Inflammatory macrophage treated with lipopolysaccharide for 4 hours (primary cell): ENCODE measurements at regions not wholly inside any gene's neighbourhood (a gene's known extent, or its start where the extent isn't known, plus 50 kb on each side); places are given as distances from the start of the nearest gene placed in this dataset.

Experiments used
- DNase-seq: peaks from one replicate; pipeline ENCODE4 v3.0.0-alpha.2; 2020

- no peak for DNase-seq
Measured at GRCh38 chr1:10897981-10898728, 101.7 kb upstream of the CASZ1 start.

DNA sequence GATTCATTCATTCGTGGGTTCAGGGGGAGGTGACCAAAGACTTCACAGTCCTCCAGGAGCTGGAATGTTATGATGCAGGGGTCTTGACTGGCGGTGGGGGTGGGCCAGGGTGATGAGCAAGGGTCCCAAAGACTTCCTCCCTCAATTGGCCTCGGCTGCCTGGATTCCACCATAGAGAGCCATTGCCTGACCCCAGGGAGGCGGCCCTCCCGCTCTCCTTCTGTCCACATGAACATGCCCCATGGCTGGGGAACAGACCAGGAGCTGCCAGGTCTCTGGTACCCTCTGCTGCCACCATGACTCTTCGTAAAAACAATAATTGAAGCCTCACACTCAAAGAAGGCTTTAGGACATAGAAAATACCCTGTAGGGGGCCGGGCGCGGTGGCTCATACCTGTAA lies 102.5 kb upstream of the CASZ1 start:
- no peak for DNase-seq

DNA sequence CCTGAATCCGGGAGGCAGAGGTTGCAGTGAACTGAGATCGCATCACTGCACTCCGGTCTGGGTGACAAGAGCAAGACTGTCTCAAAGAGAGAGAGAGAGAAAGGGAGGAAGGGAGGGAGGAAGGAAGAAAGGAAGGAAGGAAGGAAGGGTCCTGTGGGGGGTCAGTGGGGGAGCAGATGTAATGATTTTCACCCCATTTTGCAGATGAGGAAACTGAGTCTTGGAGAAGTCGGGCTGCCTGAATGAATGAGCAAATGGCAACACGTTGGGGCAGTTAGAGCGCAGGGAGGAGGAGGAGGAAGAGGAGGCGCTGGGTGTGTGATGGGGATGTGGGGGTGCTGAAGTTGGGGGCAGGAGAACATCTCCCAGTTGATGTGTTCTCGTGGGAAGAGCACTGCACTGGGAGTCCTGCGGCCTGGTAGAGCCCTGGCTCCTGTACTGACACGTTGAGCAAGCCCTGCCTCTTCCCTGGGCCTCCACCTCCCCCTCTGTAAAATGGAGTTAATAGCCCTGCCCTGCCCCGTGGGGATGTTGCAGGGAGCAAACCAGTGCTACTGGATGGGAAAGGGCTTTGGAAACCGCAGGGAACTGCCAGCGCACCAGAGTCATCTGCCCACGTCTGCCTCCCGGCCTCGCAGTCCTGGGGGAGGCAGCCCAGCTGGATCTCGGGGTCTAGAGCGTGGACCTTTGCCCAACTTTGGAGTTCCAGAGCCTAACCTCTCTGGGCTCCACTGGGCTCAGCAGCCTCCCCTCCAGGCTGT lies 103.2 kb upstream of the CASZ1 start:
- DNase-seq, result no peak

DNA sequence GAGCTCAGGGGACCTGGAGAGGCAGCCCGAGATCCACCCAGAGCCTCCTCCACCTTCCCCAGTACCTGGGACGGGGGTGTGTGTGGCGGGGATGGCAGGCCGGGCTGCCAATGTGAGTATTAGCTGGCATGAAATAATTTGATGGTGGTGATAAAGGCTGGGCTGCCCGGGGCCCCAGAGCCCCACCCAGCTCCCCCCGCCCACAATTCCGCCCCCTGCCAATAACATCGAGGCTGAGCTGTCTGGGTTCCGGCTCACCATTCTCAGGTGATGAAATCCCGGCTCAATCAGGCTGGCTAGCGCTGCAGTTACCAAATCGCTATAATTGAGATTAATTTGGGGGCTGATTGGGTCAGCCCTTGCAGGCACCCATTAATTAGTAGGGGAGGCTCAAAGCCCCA lies 103.8 kb upstream of the CASZ1 start:
- no peak for DNase-seq

DNA sequence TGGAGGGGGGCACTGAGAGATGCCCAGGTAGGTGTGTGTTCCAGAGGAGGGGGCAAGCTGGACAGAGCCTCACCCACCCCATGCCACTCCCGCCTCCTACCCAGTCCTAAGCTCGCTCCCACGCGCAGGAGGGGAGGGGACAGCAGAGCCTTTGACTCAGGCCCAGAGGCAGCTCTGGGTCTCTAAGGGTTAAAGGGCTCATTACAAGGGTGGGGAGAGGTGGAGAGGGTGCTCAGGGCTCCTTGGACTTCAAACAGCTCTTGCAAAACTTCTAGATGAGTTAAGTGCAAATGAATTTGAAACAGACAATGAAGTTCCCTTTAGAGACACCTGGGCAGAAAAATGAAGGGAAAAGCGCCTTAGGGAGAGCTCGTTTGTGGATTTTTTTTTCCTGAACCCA lies 104.2 kb upstream of the CASZ1 start:
- DNase-seq, result no peak

- DNase-seq, result no peak
Measured at GRCh38 chr1:10901091-10901890, 104.8 kb upstream of the CASZ1 start.

DNA sequence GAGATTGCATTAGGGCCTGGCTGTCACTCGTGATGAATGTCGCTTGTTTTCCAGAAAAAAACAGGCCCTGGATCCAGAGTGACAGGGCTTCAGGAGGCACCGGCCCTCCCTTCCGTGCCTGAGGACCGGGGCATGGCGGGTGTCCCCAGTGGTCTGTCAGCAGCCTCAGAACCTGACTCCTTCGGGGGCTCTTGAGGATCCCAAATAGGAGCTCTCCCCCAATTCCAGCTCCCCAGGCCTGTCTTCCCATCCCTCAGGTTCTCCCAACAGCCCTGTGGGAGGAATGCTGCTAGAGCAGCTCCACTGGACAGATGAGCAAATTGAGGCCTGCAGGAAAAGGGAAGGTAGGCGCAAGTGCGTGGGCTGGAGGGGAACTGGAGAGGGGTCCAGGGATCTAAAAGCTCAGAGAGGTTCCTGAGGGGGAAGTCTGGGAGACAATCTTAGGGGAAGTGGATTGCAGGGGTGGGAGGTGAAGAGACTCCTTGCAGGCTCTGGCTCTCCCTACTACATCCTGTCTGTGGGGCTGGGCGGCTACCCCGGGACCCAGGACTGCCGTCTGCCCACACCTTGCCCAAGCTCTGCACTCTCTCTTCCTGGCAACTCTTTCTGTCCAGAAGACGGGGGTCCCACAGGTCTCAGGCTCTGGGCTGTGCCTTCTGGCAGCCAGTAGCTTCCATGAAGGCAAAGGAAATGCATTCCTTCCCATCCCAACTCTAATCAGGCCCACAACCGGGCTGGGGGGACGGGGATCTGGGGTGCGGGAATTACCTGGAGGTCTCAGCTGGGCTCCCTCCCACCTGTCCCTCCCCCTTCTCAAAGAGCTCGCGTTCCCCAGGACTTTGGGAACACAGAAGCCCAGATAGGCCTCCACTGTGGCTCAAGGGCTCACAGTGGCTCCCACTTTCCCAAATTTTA lies 105.7 kb upstream of the CASZ1 start:
- DNase-seq, result peak; percentile 39

DNA sequence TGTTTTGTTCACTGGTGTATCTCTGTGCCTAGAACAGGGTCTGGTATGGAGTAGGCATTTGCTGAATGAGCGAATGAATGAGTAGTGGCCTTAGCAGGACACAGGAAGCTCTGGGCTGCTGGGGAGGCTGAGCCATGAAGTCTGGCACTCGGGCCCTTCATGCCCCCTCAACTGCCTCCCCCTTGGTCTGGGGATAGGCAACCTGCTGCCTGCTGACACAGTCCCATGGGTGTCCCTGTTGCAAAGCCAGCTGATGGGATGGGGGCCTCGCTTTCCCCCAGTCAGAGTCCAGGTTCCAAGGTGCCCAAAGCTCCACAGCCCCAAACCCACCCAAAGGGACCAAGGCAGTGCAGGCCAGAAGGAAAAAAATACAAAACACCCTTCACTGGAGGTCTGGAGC lies 107.0 kb upstream of the CASZ1 start:
- DNase-seq, result no peak

GRCh38 chr1:10903821-10904220 lies 107.4 kb upstream of the CASZ1 start:
- peak; percentile 47 for DNase-seq

GRCh38 chr1:10904396-10905358 lies 107.8 kb upstream of the TARDBP start:
- no peak for DNase-seq

DNA sequence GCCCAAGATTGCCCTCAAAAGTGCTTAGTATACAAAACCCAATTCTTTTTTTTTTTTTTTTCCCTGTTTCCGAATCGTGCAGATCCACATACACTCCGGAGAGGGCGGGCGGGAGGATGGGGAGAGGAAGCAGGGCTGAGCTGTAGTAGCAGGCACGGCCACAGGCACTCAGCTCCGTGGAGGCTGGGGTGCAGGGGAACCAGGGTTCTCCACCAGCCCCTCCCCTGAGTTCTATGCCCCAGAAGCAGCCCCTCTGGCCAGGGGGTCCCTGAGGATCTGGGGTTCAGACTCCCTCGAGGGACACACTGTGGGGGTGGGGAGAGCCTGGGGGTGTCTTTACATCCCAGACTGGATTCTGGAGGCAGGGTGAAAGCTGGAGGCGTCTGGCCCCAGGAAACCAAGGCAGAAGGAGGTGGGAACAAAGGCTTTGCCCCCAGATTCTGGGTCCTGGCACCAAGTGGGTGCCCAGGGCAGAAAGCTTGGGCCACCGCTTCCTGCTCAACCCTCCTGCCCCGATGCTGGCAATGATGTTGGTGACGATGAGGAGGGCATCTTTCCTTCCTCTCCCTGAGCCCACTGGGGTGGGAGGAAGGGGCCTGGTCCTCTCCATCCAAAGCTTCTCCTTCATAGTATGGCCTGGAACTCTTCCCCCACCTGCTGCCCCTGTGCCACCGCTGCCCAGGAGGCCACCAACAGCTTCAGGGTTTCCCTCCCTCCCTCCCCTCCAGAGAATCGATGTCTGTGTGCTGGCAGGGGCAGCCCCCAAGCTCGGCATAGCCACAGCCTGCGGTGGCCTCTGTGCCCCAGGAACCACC lies 106.4 kb upstream of the TARDBP start:
- DNase-seq, result no peak

- DNase-seq, result no peak
Measured at GRCh38 chr1:10906866-10907519, 105.5 kb upstream of the TARDBP start.

- no peak for DNase-seq
Measured at GRCh38 chr1:10908266-10908665, 104.2 kb upstream of the TARDBP start.

GRCh38 chr1:10909697-10910680 lies 102.5 kb upstream of the TARDBP start:
- DNase-seq, result peak; percentile 48

DNA sequence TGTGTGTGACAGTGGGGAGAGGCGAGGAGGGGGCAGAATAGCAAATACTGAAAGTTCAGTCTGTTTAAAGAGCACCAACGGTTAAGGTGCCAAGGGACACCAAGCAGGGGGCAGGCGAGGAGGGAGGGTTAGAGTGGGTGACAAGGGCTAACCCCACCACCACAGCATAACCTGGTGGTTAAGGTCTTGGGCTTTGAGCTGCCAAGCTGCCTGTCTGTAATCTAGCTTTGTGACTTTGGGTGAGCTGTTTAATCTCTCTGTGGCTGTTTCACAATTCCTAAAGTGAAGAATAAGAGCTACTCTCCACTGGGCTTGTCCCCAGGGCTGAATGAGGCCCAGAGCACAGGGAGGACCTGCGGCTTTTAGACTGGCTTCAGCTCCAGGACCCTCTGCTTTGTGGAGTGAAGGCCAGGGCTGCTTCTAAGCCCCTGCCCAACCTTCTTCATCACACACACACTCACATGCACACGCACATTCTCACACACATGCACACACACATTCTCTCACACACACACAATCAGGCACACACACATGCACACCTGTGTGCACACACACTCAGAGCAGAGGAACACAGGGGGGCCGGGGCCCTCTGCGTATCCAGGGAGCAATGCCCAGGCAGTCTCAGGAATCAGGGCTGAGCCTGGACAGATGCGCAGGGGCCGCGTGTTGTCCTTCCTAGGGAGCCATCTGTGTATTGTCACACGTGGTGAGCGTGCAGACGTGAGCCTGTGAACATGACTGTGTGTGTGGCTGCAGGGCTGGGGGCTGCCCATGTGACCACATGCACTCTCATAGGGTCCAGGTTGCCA lies 101.6 kb upstream of the TARDBP start:
- no peak for DNase-seq

DNA sequence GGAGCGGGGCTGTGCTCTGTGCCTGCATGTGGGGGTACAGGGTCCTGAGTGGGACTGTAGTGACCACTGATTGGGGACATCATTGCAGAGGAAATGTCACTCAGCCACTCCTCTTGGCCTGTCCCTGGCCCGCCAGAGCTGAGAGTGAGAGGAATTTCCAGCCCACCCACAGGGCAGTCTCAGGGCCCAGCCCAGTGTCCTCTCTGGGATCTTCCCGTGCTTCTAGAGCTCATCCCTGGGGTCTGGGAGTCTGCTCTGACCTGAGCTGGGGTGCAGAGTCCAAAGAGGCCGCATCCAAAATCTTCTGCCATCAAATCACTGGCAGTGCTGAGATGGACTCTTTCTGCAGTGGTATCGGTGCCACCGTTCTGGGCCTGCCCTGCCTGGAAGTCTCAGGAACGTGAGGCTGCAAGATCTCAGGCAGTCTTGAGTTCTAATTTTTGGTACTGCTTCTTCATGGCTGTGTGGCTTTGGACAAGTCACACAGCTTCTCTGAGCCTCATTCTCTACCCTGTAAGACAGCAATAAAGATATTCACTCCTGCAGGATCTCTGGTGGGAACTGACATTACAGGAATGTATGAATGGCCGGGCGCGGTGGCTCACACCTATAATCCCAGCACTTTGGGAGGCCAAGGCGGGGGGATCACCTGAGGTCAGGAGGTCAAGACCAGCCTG lies 100.8 kb upstream of the TARDBP start:
- no peak for DNase-seq

DNA sequence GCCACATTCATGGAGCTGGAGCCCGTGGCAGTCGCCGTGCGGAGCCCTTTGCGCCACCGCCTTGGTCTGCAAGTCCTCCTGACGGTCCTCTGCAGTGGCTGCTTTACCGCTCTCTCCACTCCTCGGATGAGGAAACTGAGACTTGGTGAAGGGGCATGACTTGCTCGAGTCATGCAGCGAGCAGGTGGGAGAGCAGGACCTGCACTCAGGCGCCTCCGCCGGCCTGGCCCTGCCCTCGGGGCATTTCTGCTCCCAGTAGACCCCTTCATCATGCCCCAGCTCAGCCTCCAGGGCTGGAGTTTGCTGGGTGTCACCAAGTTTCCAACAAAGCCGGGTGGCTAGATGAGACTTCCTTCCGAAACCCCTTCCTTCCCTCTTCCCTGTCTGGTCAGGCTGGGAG lies 100.0 kb upstream of the TARDBP start:
- no peak for DNase-seq
